Colonic mucosa (tissue), 4 donors: ENCODE measurements at regions not wholly inside any gene's neighbourhood (a gene's known extent, or its start where the extent isn't known, plus 50 kb on each side); places are given as distances from the start of the nearest gene placed in this dataset.
"Not testable (repeated sequence)": the region's sequence is repeated elsewhere in the genome, so short reads cannot be mapped to it uniquely, and the experiment has no call there.

Source experiments
- DNase-seq: peaks from one replicate; pipeline ENCODE4 v3.0.0-alpha.2; 2020
- H3K27ac ChIP-seq: fragments of 200-600 bp; one replicate; pipeline ENCODE4 v1.8.0; 2021
- H3K27me3 ChIP-seq: fragments of 200-600 bp; one replicate; pipeline ENCODE4 v1.8.0; 2021
- H3K36me3 ChIP-seq: fragments of 200-600 bp; one replicate; pipeline ENCODE4 v1.8.0; 2021
- H3K4me1 ChIP-seq: fragments of 200-600 bp; one replicate; pipeline ENCODE4 v1.8.0; 2021; ENCODE audit warnings: mild to moderate bottlenecking
- H3K4me3 ChIP-seq: fragments of 200-600 bp; one replicate; pipeline ENCODE4 v1.8.0; 2021
- H3K9ac ChIP-seq, 2 donors: one replicate each; pipeline ENCODE4 v1.7.0; 2013; ENCODE audit warnings: control low read depth in 2 of 2, low read depth in 2 of 2, low read length in 2 of 2
- H3K9me3 ChIP-seq: fragments of 200-600 bp; one replicate; pipeline ENCODE4 v1.8.0; 2021
- CTCF ChIP-seq: fragments of 200-600 bp; IDR thresholded peaks from one replicate; pipeline ENCODE4 v1.8.0; 2022; ENCODE audit warnings: antibody characterized with exemption, mild to moderate bottlenecking
- intact Hi-C: fragments of 100-400 bp; cut with DNase I; formaldehyde crosslinking; loops from one replicate; pipeline ENCODE4 v1.14.1; 2022
- donor health status: healthy.
- donor health status: DM: no; HTN: no; CAD: no.
- donor health status: DM: no; HTN: no; CAD: no.

GRCh38 chr20:40010483-40010882, 678.6 kb downstream of the MAFB start:
- Histone ChIP-seq H3K36me3 (no peaks in the 10 kb centered on the region), H3K9me3 (no peaks in the 10 kb centered on the region), H3K4me3 (no peak overlapping the region), H3K27ac (no peak overlapping the region), H3K9ac (no peak overlapping the region), H3K27me3 (no peaks in the 10 kb centered on the region), H3K4me1 (no peaks in the 10 kb centered on the region)
- no peak for DNase-seq
- TF ChIP-seq CTCF, result no peak
- intact Hi-C loops, result no loop called here

GRCh38 chr20:40009542-40009941, 679.5 kb downstream of the MAFB start:
- Histone ChIP-seq H3K27ac (no peak overlapping the region), H3K36me3 (no peaks in the 10 kb centered on the region), H3K4me1 (no peaks in the 10 kb centered on the region), H3K9ac (no peak overlapping the region), H3K4me3 (no peak overlapping the region), H3K9me3 (no peaks in the 10 kb centered on the region), H3K27me3 (no peaks in the 10 kb centered on the region)
- DNase-seq, result no peak
- intact Hi-C loops, result no loop called here
- no peak for TF ChIP-seq CTCF

GRCh38 chr20:40008177-40008576, 680.9 kb downstream of the MAFB start:
- Histone ChIP-seq H3K4me3 (no peak overlapping the region), H3K27me3 (no peaks in the 10 kb centered on the region), H3K27ac (no peak overlapping the region), H3K4me1 (no peaks in the 10 kb centered on the region), H3K9ac (no peak overlapping the region), H3K36me3 (no peaks in the 10 kb centered on the region), H3K9me3 (no peaks in the 10 kb centered on the region)
- intact Hi-C loops, result no loop called here
- no peak for DNase-seq
- no peak for TF ChIP-seq CTCF

GRCh38 chr20:40006168-40006860, 682.7 kb downstream of the MAFB start:
- Histone ChIP-seq H3K4me1 (no peaks in the 10 kb centered on the region), H3K4me3 (no peak overlapping the region)

GRCh38 chr20:40004092-40004491, 684.9 kb downstream of the MAFB start:
- H3K4me1 ChIP-seq, intact Hi-C loops, H3K9ac ChIP-seq, H3K4me3 ChIP-seq, H3K9me3 ChIP-seq, H3K27me3 ChIP-seq, DNase-seq, H3K27ac ChIP-seq, H3K36me3 ChIP-seq: not testable (repeated sequence)

More at GRCh38 chr20:40006168-40006860, 682.7 kb downstream of the MAFB start:
- H3K9ac ChIP-seq, result no peak overlapping the region
- H3K27me3 ChIP-seq, result no peaks in the 10 kb centered on the region
- no peak for TF ChIP-seq CTCF
- no peaks in the 10 kb centered on the region for H3K36me3 ChIP-seq
- H3K27ac ChIP-seq, result no peak overlapping the region
- no peaks in the 10 kb centered on the region for H3K9me3 ChIP-seq
- intact Hi-C loops, result no loop called here
- DNase-seq, result no peak

- no peak for DNase-seq
Observed at GRCh38 chr20:39993742-39994141, 695.3 kb downstream of the MAFB start.

More at GRCh38 chr20:39993742-39994141, 695.3 kb downstream of the MAFB start:
- Histone ChIP-seq H3K9ac (no peak overlapping the region), H3K4me3 (no peak overlapping the region), H3K27ac (no peak overlapping the region), H3K36me3 (no peaks in the 10 kb centered on the region), H3K27me3 (no peaks in the 10 kb centered on the region), H3K9me3 (no peaks in the 10 kb centered on the region), H3K4me1 (no peaks in the 10 kb centered on the region)
- TF ChIP-seq CTCF, result no peak
- intact Hi-C loops, result no loop called here
